OCI-LY1 (cell line): ENCODE measurements at regions not wholly inside any gene's neighbourhood (a gene's known extent, or its start where the extent isn't known, plus 50 kb on each side); places are given as distances from the start of the nearest gene placed in this dataset.

Experiments used
- H2AFZ ChIP-seq: fragments of 200-600 bp; sonication (generic), shearing (Covaris generic); 2 replicates; pipeline ENCODE4 v1.6.0; 2014; ENCODE audit warnings: antibody characterized with exemption, mild to moderate bottlenecking, low read length
- H3F3A ChIP-seq: fragments of 200-600 bp; sonication (generic), shearing (Covaris generic); 2 replicates; pipeline ENCODE4 v1.6.0; 2014; ENCODE audit warnings: mild to moderate bottlenecking, antibody characterized with exemption, low read length, moderate library complexity; ENCODE audit not compliant: insufficient read depth
- H3K27ac ChIP-seq: fragments of 200-600 bp; sonication (generic); 2 replicates; pipeline ENCODE4 v1.5.1; 2014; ENCODE audit warnings: low read length, mixed run types, mild to moderate bottlenecking, low read depth; ENCODE audit not compliant: poor library complexity, severe bottlenecking
- H3K27me3 ChIP-seq: fragments of 200-600 bp; sonication (generic); 2 replicates; pipeline ENCODE4 v1.6.0; 2014; ENCODE audit warnings: antibody characterized with exemption, mild to moderate bottlenecking, low read length, moderate library complexity; ENCODE audit not compliant: insufficient read depth
- H3K36me3 ChIP-seq: fragments of 200-600 bp; sonication (generic); 2 replicates; pipeline ENCODE4 v1.6.1; 2014; ENCODE audit warnings: mild to moderate bottlenecking, antibody characterized with exemption, low read length, moderate library complexity, mixed read lengths; ENCODE audit not compliant: insufficient read depth
- H3K4me1 ChIP-seq: fragments of 200-600 bp; sonication (generic); 2 replicates; pipeline ENCODE4 v1.5.1; 2014; ENCODE audit warnings: mild to moderate bottlenecking, low read length, moderate library complexity; ENCODE audit not compliant: insufficient read depth, severe bottlenecking
- H3K4me2 ChIP-seq: fragments of 200-600 bp; sonication (generic), shearing (Covaris generic); 2 replicates; pipeline ENCODE4 v1.6.1; 2014; ENCODE audit warnings: low read length
- H3K4me3 ChIP-seq: fragments of 200-600 bp; sonication (generic); 2 replicates; pipeline ENCODE4 v1.5.1; 2014; ENCODE audit warnings: low read length, low read depth, mild to moderate bottlenecking, mixed read lengths; ENCODE audit not compliant: poor library complexity, severe bottlenecking
- H3K79me2 ChIP-seq: fragments of 200-600 bp; shearing (Covaris generic); 2 replicates; pipeline ENCODE4 v1.6.1; 2016; ENCODE audit warnings: mixed run types, low read length, mixed read lengths; ENCODE audit not compliant: insufficient read depth
- H3K9ac ChIP-seq: fragments of 200-600 bp; sonication (generic), shearing (Covaris generic); 2 replicates; pipeline ENCODE4 v1.6.1; 2014; ENCODE audit warnings: mild to moderate bottlenecking, low read length, mixed read lengths
- H3K9me2 ChIP-seq: fragments of 200-600 bp; sonication (generic), shearing (Covaris generic); 2 replicates; pipeline ENCODE4 v1.6.1; 2014; ENCODE audit warnings: low read depth, mild to moderate bottlenecking, low read length, mixed read lengths
- H3K9me3 ChIP-seq: fragments of 200-600 bp; shearing (Covaris generic); 2 replicates; pipeline ENCODE4 v1.6.1; 2014; ENCODE audit warnings: low read length, mixed read lengths
- H4K20me1 ChIP-seq: fragments of 200-600 bp; sonication (generic), shearing (Covaris generic); 2 replicates; pipeline ENCODE4 v1.6.0; 2016; ENCODE audit warnings: mild to moderate bottlenecking, low read length; ENCODE audit not compliant: insufficient read depth
- CTCF ChIP-seq: fragments of 200-600 bp; sonication (generic), shearing (Covaris generic); IDR thresholded peaks from 2 replicates; pipeline ENCODE4 v1.5.1; 2017; ENCODE audit warnings: mild to moderate bottlenecking, antibody characterized with exemption, low read length, moderate library complexity, mixed read lengths
- EZH2 ChIP-seq: fragments of 200-600 bp; sonication (generic), shearing (Covaris generic); IDR thresholded peaks from 2 replicates; pipeline ENCODE4 v1.8.0; 2017; ENCODE audit warnings: borderline replicate concordance, mixed run types, mild to moderate bottlenecking, antibody characterized with exemption, low read length, moderate library complexity, mixed read lengths

GRCh38 chr18:43382641-43383403, 105.5 kb upstream of the SYT4 start:
- H3K79me2 ChIP-seq = no peaks in the 10 kb centered on the region
- H3K36me3 ChIP-seq = no peaks in the 10 kb centered on the region
- no peaks in the 10 kb centered on the region for H3K9me3 ChIP-seq

DNA sequence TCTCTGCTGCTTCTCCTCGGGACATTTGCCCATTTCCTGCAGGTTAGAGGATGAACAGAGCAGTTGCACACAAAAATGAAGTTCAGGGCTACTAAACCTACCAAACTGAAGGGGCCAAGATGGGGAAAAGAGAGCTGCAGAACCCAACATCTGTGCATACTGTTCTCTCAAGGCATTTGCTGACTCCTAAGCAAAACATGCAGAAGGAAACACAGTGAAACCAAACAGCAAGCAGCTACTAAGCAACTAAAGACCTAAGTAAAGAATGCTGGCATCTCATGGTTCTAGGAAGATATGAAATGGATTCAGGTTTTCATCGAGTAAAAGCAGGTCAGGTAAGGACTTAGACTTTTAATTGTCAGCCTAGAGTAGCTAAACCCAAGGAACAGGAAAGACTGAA, 111.9 kb upstream of the SYT4 start:
- Histone ChIP-seq H3K27ac (no peak overlapping the region), H3K4me1 (no peaks in the 10 kb centered on the region), H2AFZ (no peak overlapping the region), H4K20me1 (no peaks in the 10 kb centered on the region), H3K27me3 (no peaks in the 10 kb centered on the region), H3K79me2 (no peaks in the 10 kb centered on the region), H3K9me2 (no peaks in the 10 kb centered on the region), H3F3A (no peaks in the 10 kb centered on the region), H3K9ac (no peak overlapping the region), H3K4me3 (no peak overlapping the region), H3K9me3 (no peaks in the 10 kb centered on the region), H3K36me3 (no peaks in the 10 kb centered on the region), H3K4me2 (no peak overlapping the region)
- TF ChIP-seq EZH2 = no peak
- TF ChIP-seq CTCF = no peak

More at GRCh38 chr18:43382641-43383403, 105.5 kb upstream of the SYT4 start:
- no peak overlapping the region for H2AFZ ChIP-seq
- no peaks in the 10 kb centered on the region for H4K20me1 ChIP-seq
- H3K4me1 ChIP-seq = no peaks in the 10 kb centered on the region
- H3K27ac ChIP-seq = no peak overlapping the region
- no peaks in the 10 kb centered on the region for H3F3A ChIP-seq
- no peak overlapping the region for H3K4me3 ChIP-seq
- no peaks in the 10 kb centered on the region for H3K9me2 ChIP-seq
- no peak overlapping the region for H3K4me2 ChIP-seq
- H3K9ac ChIP-seq = no peak overlapping the region
- no peaks in the 10 kb centered on the region for H3K27me3 ChIP-seq
- TF ChIP-seq EZH2 = no peak
- no peak for TF ChIP-seq CTCF

GRCh38 chr18:43392168-43392567, 114.9 kb upstream of the SYT4 start:
- Histone ChIP-seq H3K4me1 (no peaks in the 10 kb centered on the region), H3K4me3 (no peak overlapping the region), H3K4me2 (no peak overlapping the region), H3K27me3 (no peaks in the 10 kb centered on the region), H4K20me1 (no peaks in the 10 kb centered on the region), H3K79me2 (no peaks in the 10 kb centered on the region), H3K9me2 (no peaks in the 10 kb centered on the region), H3K9me3 (no peaks in the 10 kb centered on the region), H3K27ac (no peak overlapping the region), H3K36me3 (no peaks in the 10 kb centered on the region), H3F3A (no peaks in the 10 kb centered on the region), H2AFZ (no peak overlapping the region), H3K9ac (no peak overlapping the region)
- TF ChIP-seq EZH2 (no peak), CTCF (no peak)
